HG02943 (cell line): ENCODE measurements at regions not wholly inside any gene's neighbourhood (a gene's known extent, or its start where the extent isn't known, plus 50 kb on each side); places are given as distances from the start of the nearest gene placed in this dataset.

Source experiments
- ATAC-seq: cut with Tn5 transposase; IDR thresholded peaks from one replicate; pipeline ENCODE4 v1.9.1; 2021; ENCODE audit warnings: mild to moderate bottlenecking, low read depth, moderate library complexity; ENCODE audit not compliant: unreplicated experiment

- ATAC-seq: no peak
These were observed 234.1 kb upstream of the PRICKLE1 start for GRCh38 chr12:42823679-42824078.

- ATAC-seq: no peak
These were observed 230.3 kb upstream of the PRICKLE1 start for GRCh38 chr12:42819846-42820245.

- no peak for ATAC-seq
These were observed 225.5 kb upstream of the PRICKLE1 start for GRCh38 chr12:42815068-42815467.

- no peak for ATAC-seq
These were observed 223.3 kb upstream of the PRICKLE1 start for GRCh38 chr12:42812871-42813270.

- no peak for ATAC-seq
These were observed 222.5 kb upstream of the PRICKLE1 start for GRCh38 chr12:42812086-42812485.

- ATAC-seq: no peak
These were observed 220.5 kb upstream of the PRICKLE1 start for GRCh38 chr12:42810006-42810405.

GRCh38 chr12:42809226-42809625 is 219.7 kb upstream of the PRICKLE1 start:
- no peak for ATAC-seq

- ATAC-seq: no peak
These were observed 218.2 kb upstream of the PRICKLE1 start for GRCh38 chr12:42807766-42808165.

GRCh38 chr12:42807251-42807650 is 217.7 kb upstream of the PRICKLE1 start:
- no peak for ATAC-seq

GRCh38 chr12:42804928-42805327 is 215.4 kb upstream of the PRICKLE1 start:
- ATAC-seq: no peak

- ATAC-seq: no peak
These were observed 213.2 kb upstream of the PRICKLE1 start for GRCh38 chr12:42802785-42803189.

- no peak for ATAC-seq
These were observed 211.7 kb upstream of the PRICKLE1 start for GRCh38 chr12:42801271-42801670.

GRCh38 chr12:42799966-42800365 is 210.4 kb upstream of the PRICKLE1 start:
- ATAC-seq: no peak

- ATAC-seq: no peak
These were observed 209.4 kb upstream of the PRICKLE1 start for GRCh38 chr12:42798811-42799438.

GRCh38 chr12:42794806-42795205 is 205.3 kb upstream of the PRICKLE1 start:
- no peak for ATAC-seq

- no peak for ATAC-seq
These were observed 203.6 kb upstream of the PRICKLE1 start for GRCh38 chr12:42793166-42793565.

- ATAC-seq: no peak
These were observed 202.7 kb upstream of the PRICKLE1 start for GRCh38 chr12:42792265-42792664.

- no peak for ATAC-seq
These were observed 201.9 kb upstream of the PRICKLE1 start for GRCh38 chr12:42791399-42791798.

- ATAC-seq: no peak
These were observed 201.2 kb upstream of the PRICKLE1 start for GRCh38 chr12:42790761-42791151.

- ATAC-seq: no peak
These were observed 200.5 kb upstream of the PRICKLE1 start for GRCh38 chr12:42789808-42790760.

GRCh38 chr12:42786400-42787148 is 197.0 kb upstream of the PRICKLE1 start:
- no peak for ATAC-seq
